GM23248 (cell line): ENCODE measurements at regions not wholly inside any gene's neighbourhood (a gene's known extent, or its start where the extent isn't known, plus 50 kb on each side); places are given as distances from the start of the nearest gene placed in this dataset.

Source experiments
- EZH2 ChIP-seq: fragments of 200-600 bp; sonication (generic); IDR thresholded peaks from 2 replicates; pipeline ENCODE4 v1.6.1; 2018; ENCODE audit warnings: antibody characterized with exemption, mild to moderate bottlenecking; ENCODE audit not compliant: insufficient read depth, poor library complexity, severe bottlenecking
- EZH2phosphoT487 ChIP-seq: fragments of 200-600 bp; sonication (generic); IDR thresholded peaks from 2 replicates; pipeline ENCODE4 v1.6.1; 2018; ENCODE audit warnings: antibody characterized with exemption, moderate library complexity, mild to moderate bottlenecking, low read depth; ENCODE audit not compliant: insufficient read depth

DNA sequence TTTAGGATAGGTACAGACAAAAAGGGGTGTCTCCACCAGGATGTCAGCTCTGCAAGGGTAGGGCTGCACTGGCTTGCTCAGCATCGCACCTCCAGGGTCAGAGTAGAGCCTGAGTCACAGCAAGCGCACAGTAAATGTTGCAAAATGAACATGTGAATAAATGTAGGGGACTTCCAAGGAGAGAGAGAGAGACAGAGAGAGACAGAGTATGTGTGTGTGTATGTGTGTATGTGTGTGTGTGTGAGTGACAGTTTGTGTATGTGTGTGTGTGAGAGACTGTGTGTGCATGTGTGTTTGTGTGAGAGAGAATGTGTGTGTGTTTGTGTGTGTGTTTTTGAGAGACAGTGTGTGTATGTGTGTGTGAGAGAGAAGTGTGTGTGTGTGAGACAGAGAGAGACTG is 163.3 kb downstream of the RPS24 start:
- TF ChIP-seq EZH2 (no peak), EZH2phosphoT487 (no peak)
